DND-41 (cell line): ENCODE measurements at regions not wholly inside any gene's neighbourhood (a gene's known extent, or its start where the extent isn't known, plus 50 kb on each side); places are given as distances from the start of the nearest gene placed in this dataset.

Experiments used
- ATAC-seq: fragments of 200-7000 bp; cut with Tn5 transposase; 3 replicates; pipeline ENCODE4 v1.9.1; 2021; ENCODE audit warnings: low read depth; ENCODE audit not compliant: insufficient read depth
- DNase-seq: peaks from one replicate; pipeline ENCODE4 v3.0.0-alpha.2; 2020
- H2AFZ ChIP-seq: 2 replicates; pipeline ENCODE4 v1.6.0; 2012; ENCODE audit warnings: low read depth, low read length
- H3K27ac ChIP-seq: 2 replicates; pipeline ENCODE4 v1.5.1; 2012; ENCODE audit warnings: low read length, inconsistent platforms
- H3K27me3 ChIP-seq: fragments of 200-600 bp; sonication (generic); 2 replicates; pipeline ENCODE4 v1.6.0; 2012; ENCODE audit warnings: low read length, mild to moderate bottlenecking, inconsistent platforms; ENCODE audit not compliant: insufficient read depth, poor library complexity
- H3K36me3 ChIP-seq: 2 replicates; pipeline ENCODE4 v1.5.1; 2012; ENCODE audit warnings: low read length, inconsistent platforms; ENCODE audit not compliant: insufficient read depth
- H3K4me1 ChIP-seq: 2 replicates; pipeline ENCODE4 v1.5.1; 2012; ENCODE audit warnings: mild to moderate bottlenecking, low read length; ENCODE audit not compliant: insufficient read depth
- H3K4me2 ChIP-seq: 2 replicates; pipeline ENCODE4 v1.6.0; 2012; ENCODE audit warnings: mild to moderate bottlenecking, moderate library complexity, low read length, inconsistent platforms; ENCODE audit not compliant: insufficient read depth
- H3K4me3 ChIP-seq, 2 experiments: fragments of 200-600 bp in 1 of 2; shearing (Covaris generic) in 1 of 2; 2 replicates each; pipeline ENCODE4 v1.5.1; 2012 to 2016; ENCODE audit warnings: inconsistent platforms in 2 of 2, low read length in 2 of 2, mild to moderate bottlenecking in 2 of 2, low read depth in 1 of 2, moderate library complexity in 1 of 2
- H3K79me2 ChIP-seq: 2 replicates; pipeline ENCODE4 v1.6.0; 2012; ENCODE audit warnings: low read length, inconsistent platforms; ENCODE audit not compliant: insufficient read depth
- H3K9ac ChIP-seq: 2 replicates; pipeline ENCODE4 v1.6.0; 2012; ENCODE audit warnings: low read depth, mild to moderate bottlenecking, inconsistent platforms, low read length, moderate library complexity
- H3K9me3 ChIP-seq: 2 replicates; pipeline ENCODE4 v1.5.1; 2012; ENCODE audit warnings: low read length, moderate library complexity, mild to moderate bottlenecking, inconsistent platforms; ENCODE audit not compliant: insufficient read depth, severe bottlenecking
- H4K20me1 ChIP-seq: 2 replicates; pipeline ENCODE4 v1.6.0; 2012; ENCODE audit warnings: low read length; ENCODE audit not compliant: insufficient read depth
- EZH2 ChIP-seq: IDR thresholded peaks from 3 replicates; pipeline ENCODE4 v1.6.1; 2012; ENCODE audit warnings: borderline replicate concordance, low read depth, mild to moderate bottlenecking, moderate library complexity, low read length, inconsistent platforms; ENCODE audit not compliant: severe bottlenecking
- TF ChIP-seq, protein P1 (sequence below): IDR thresholded peaks from 2 replicates; pipeline ENCODE4 v1.5.1; 2012; ENCODE audit warnings: borderline replicate concordance, low read length, moderate library complexity, mild to moderate bottlenecking; ENCODE audit not compliant: poor library complexity, severe bottlenecking; ENCODE audit errors: extremely low read depth

DNA sequence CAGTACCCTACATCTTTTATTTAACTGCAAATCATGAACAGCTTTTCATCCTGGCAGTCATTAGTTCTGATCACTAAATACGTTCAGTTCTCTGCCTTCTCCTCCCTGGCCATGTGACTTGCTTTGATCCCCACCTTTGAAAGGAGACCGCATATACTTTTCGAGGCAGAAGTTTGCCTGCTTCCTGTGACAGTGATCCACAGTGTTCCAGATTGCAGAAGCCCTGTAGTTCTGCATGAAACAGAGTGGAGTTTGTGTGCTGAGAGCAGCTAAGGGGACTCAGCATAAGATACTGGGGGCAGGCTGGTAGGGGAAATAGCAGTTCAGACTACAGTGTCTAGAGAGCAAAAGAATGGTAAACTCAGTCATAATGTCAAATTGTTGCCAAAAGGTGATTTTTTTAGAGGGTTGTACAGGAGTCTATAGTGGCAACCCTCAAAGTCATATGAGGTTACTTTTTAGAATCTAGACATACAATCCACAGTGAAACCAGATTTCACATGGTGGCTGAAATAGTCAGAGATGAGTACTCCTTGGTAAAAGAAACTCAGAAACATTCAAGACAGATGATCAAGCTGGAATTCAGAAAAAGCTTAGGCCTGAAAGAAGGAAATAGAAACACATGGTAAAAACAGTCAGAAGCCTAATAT is 1800.4 kb upstream of the CELF4 start:
- TF ChIP-seq, protein P1, sequence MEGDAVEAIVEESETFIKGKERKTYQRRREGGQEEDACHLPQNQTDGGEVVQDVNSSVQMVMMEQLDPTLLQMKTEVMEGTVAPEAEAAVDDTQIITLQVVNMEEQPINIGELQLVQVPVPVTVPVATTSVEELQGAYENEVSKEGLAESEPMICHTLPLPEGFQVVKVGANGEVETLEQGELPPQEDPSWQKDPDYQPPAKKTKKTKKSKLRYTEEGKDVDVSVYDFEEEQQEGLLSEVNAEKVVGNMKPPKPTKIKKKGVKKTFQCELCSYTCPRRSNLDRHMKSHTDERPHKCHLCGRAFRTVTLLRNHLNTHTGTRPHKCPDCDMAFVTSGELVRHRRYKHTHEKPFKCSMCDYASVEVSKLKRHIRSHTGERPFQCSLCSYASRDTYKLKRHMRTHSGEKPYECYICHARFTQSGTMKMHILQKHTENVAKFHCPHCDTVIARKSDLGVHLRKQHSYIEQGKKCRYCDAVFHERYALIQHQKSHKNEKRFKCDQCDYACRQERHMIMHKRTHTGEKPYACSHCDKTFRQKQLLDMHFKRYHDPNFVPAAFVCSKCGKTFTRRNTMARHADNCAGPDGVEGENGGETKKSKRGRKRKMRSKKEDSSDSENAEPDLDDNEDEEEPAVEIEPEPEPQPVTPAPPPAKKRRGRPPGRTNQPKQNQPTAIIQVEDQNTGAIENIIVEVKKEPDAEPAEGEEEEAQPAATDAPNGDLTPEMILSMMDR: no peak
- TF ChIP-seq EZH2: no peak
- Histone ChIP-seq H3K4me2 (no peak overlapping the region), H3K27me3 (no peaks in the 10 kb centered on the region), H2AFZ (no peak overlapping the region), H3K4me1 (no peaks in the 10 kb centered on the region), H3K9ac (no peak overlapping the region), H3K27ac (no peak overlapping the region), H4K20me1 (no peaks in the 10 kb centered on the region), H3K4me3 (no peak overlapping the region), H3K9me3 (no peaks in the 10 kb centered on the region), H3K36me3 (no peaks in the 10 kb centered on the region), H3K79me2 (no peaks in the 10 kb centered on the region)
- ATAC-seq (no peak), DNase-seq (no peak)

DNA sequence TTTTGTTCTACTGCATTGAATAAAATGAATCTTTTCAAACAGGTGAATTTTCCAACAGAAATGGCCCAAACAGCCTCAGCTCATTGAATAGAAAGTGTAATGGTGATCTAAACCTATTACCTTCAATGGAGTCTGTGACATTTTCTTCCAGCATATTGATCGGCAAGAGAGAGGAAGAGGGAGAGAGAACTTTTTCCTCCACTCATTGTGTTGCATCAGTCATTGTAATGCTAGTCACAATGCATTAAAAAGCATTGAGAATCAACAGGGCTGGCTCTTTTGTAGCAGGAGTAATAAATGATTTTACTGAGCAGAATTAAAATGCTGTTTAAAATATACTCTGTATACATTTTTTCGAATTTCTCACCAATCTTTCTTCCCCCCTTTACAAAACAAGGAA is 1794.5 kb upstream of the CELF4 start:
- ATAC-seq (no peak), DNase-seq (no peak)
- no peaks in the 10 kb centered on the region for H3K27me3 ChIP-seq
- H3K4me3 ChIP-seq: no peak overlapping the region
- no peaks in the 10 kb centered on the region for H3K9me3 ChIP-seq
- H3K27ac ChIP-seq: no peak overlapping the region
- no peak overlapping the region for H3K4me2 ChIP-seq
- TF ChIP-seq, protein P1: no peak
- no peak for TF ChIP-seq EZH2
- H3K79me2 ChIP-seq: no peaks in the 10 kb centered on the region
- no peak overlapping the region for H2AFZ ChIP-seq
- no peaks in the 10 kb centered on the region for H3K4me1 ChIP-seq
- H4K20me1 ChIP-seq: no peaks in the 10 kb centered on the region
- no peaks in the 10 kb centered on the region for H3K36me3 ChIP-seq
- H3K9ac ChIP-seq: no peak overlapping the region

DNA sequence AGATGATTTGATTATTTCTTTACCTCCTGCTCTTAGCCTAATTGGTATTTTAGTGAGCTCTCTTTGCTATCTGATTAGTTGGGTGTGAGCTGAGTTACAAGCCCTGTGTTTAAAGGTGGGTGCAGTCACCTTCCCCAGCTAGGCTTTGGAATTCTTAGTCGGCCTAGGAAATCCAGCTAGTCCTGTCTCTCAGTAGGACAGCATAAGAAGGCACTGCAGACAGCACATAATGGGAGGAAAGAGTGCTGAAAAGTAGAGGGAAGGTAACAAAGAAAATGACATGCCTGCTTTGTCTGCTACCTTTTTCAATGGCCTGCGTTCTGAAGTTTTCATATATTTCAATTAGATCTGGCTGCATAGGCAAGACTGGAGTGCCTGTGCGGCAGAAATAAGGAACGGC is 1794.0 kb upstream of the CELF4 start:
- H3K27ac ChIP-seq: no peak overlapping the region
- no peaks in the 10 kb centered on the region for H4K20me1 ChIP-seq
- no peak overlapping the region for H3K4me2 ChIP-seq
- no peak overlapping the region for H3K9ac ChIP-seq
- ATAC-seq: no peak
- no peaks in the 10 kb centered on the region for H3K27me3 ChIP-seq
- DNase-seq: no peak
- TF ChIP-seq, protein P1: no peak
- TF ChIP-seq EZH2: no peak
- H3K79me2 ChIP-seq: no peaks in the 10 kb centered on the region
- H3K4me1 ChIP-seq: no peaks in the 10 kb centered on the region
- no peak overlapping the region for H3K4me3 ChIP-seq
- no peaks in the 10 kb centered on the region for H3K9me3 ChIP-seq
- no peaks in the 10 kb centered on the region for H3K36me3 ChIP-seq
- no peak overlapping the region for H2AFZ ChIP-seq
